GM12878 (cell line): ENCODE measurements at regions not wholly inside any gene's neighbourhood (a gene's known extent, or its start where the extent isn't known, plus 50 kb on each side); places are given as distances from the start of the nearest gene placed in this dataset.

Experiments used
- ATAC-seq: fragments of 200-7000 bp; cut with Tn5 transposase; 3 replicates; pipeline ENCODE4 v1.9.1; 2020; ENCODE audit warnings: mild to moderate bottlenecking, moderate library complexity
- BruUV-seq: library from RNA; stranded (reverse); fragments of 400-500 nt; replicated peaks from 2 replicates; lab custom pipeline; 2021; lab: Mats Ljungman, UMichigan
- CTCF ChIA-PET: fragments of 300-600 bp; sonication (Branson Sonifier 250); formaldehyde crosslinking; extraction: SDS; loops from one replicate; lab custom pipeline; 2021; ENCODE audit warnings: inconsistent platforms; lab: Yijun Ruan, JAX
- POLR2A ChIA-PET: fragments of 350-600 bp; formaldehyde crosslinking; extraction: SDS; loops from one replicate; lab custom pipeline; 2021; ENCODE audit warnings: inconsistent platforms; lab: Charles Lee
- RAD21 ChIA-PET: fragments of 300-600 bp; sonication (Branson Sonifier 250); formaldehyde crosslinking; loops from one replicate; lab custom pipeline; 2023; ENCODE audit warnings: antibody characterized with exemption; ENCODE audit not compliant: unreplicated experiment; lab: Charles Lee
- SMC1A ChIA-PET: fragments of 300-600 bp; sonication (Branson Sonifier 250); formaldehyde crosslinking; loops from one replicate; lab custom pipeline; 2023; ENCODE audit not compliant: unreplicated experiment, uncharacterized antibody; lab: Charles Lee
- DNase-seq: peaks from one replicate; pipeline ENCODE4 v3.0.0-alpha.2; 2011; ENCODE audit warnings: low read depth, low spot score
- FAIRE-seq: peaks from 3 replicates; lab custom pipeline; 2011; peaks lifted over from hg19 to GRCh38; lab: Jason Lieb, UNC
- H2AFZ ChIP-seq: 2 replicates; pipeline ENCODE4 v1.6.0; 2011; ENCODE audit warnings: low read depth, low read length, control low read depth; ENCODE audit not compliant: control insufficient read depth
- H3K27ac ChIP-seq: 2 replicates; pipeline ENCODE4 v1.5.1; 2011; ENCODE audit warnings: control low read depth; ENCODE audit not compliant: control insufficient read depth, insufficient read depth
- H3K27me3 ChIP-seq, 2 experiments: replicated peaks in 1 of 2; 2 replicates each; pipeline versions ENCODE4 v1.6.0 to v1.6.1; 2011; ENCODE audit warnings: low read length in 1 of 2; ENCODE audit not compliant: control insufficient read depth in 2 of 2, insufficient read depth in 2 of 2
- H3K36me3 ChIP-seq, 2 experiments: 2 replicates each; pipeline ENCODE4 v1.5.1; 2011; ENCODE audit warnings: low read length in 1 of 2; ENCODE audit not compliant: control insufficient read depth in 2 of 2, insufficient read depth in 2 of 2
- H3K4me1 ChIP-seq: 2 replicates; pipeline ENCODE4 v1.6.1; 2011; ENCODE audit warnings: mild to moderate bottlenecking, low read length, moderate library complexity, mixed read lengths; ENCODE audit not compliant: control insufficient read depth, insufficient read depth
- H3K4me2 ChIP-seq: 2 replicates; pipeline ENCODE4 v1.6.0; 2011; ENCODE audit warnings: control low read depth; ENCODE audit not compliant: control insufficient read depth, insufficient read depth
- H3K4me3 ChIP-seq: fragments of 200-600 bp; sonication (generic); 2 replicates; pipeline ENCODE4 v1.5.1; 2016
- H3K79me2 ChIP-seq: 2 replicates; pipeline ENCODE4 v1.6.0; 2011; ENCODE audit warnings: low read length; ENCODE audit not compliant: control insufficient read depth, insufficient read depth
- H3K9ac ChIP-seq: 2 replicates; pipeline ENCODE4 v1.8.0; 2011; ENCODE audit warnings: low read length, control low read depth, mixed read lengths; ENCODE audit not compliant: control insufficient read depth, insufficient read depth
- H3K9me3 ChIP-seq: replicated peaks from 3 replicates; pipeline ENCODE4 v1.5.1; 2011; ENCODE audit warnings: mild to moderate bottlenecking, low read length; ENCODE audit not compliant: control insufficient read depth, insufficient read depth
- H4K20me1 ChIP-seq: 2 replicates; pipeline ENCODE4 v1.6.0; 2011; ENCODE audit not compliant: control insufficient read depth, insufficient read depth
- BACH1 ChIP-seq: fragments of 450-650 bp; IDR thresholded peaks from 2 replicates; pipeline ENCODE4 v1.6.1; 2017; ENCODE audit warnings: mild to moderate bottlenecking, borderline replicate concordance
- CBX3 ChIP-seq: fragments of 200-600 bp; sonication (generic); IDR thresholded peaks from 2 replicates; pipeline ENCODE4 v1.6.1; 2016; ENCODE audit warnings: low read depth, borderline replicate concordance
- CBX5 ChIP-seq: sonication (generic); IDR thresholded peaks from 2 replicates; pipeline ENCODE4 v1.6.1; 2016; ENCODE audit warnings: low read depth, moderate library complexity, mild to moderate bottlenecking, inconsistent platforms
- KLF5 ChIP-seq: fragments of 450-650 bp; IDR thresholded peaks from 2 replicates; pipeline ENCODE4 v1.6.1; 2014; ENCODE audit warnings: mild to moderate bottlenecking; ENCODE audit not compliant: partially characterized antibody
- MYC ChIP-seq: IDR thresholded peaks from 2 replicates; pipeline ENCODE4 v1.6.1; 2011; ENCODE audit warnings: mild to moderate bottlenecking, low read length, moderate library complexity, inconsistent platforms; ENCODE audit not compliant: insufficient read depth, insufficient replicate concordance, insufficient read length, severe bottlenecking
- SREBF2 ChIP-seq: IDR thresholded peaks from 2 replicates; pipeline ENCODE4 v1.6.1; 2012; ENCODE audit warnings: mild to moderate bottlenecking, low read length
- WGBS: methylation state at CpG from one replicate; pipeline ENCODE4 v1.1.6; 2016; ENCODE audit warnings: low lambda C conversion rate; ENCODE audit not compliant: insufficient replicate concordance, insufficient coverage; ENCODE audit errors: missing lambda C conversion rate; 5-methylcytosine and 5-hydroxymethylcytosine counted together
- in situ Hi-C: fragments of 300-500 bp; cut with MboI; formaldehyde crosslinking; loops from 9 replicates; pipeline ENCODE4 v1.14.3; 2018; ENCODE audit warnings: mixed read lengths
- intact Hi-C: fragments of 100-400 bp; cut with micrococcal nuclease; formaldehyde crosslinking; loops from one replicate; pipeline ENCODE4 v1.14.2; 2022; ENCODE audit not compliant: unreplicated experiment
- TF ChIP-seq, protein P1 (sequence below): fragments of 450-650 bp; IDR thresholded peaks from 2 replicates; pipeline ENCODE4 v1.6.1; 2017; ENCODE audit warnings: mild to moderate bottlenecking, moderate library complexity
- TF ChIP-seq, protein P2 (sequence below): fragments of 450-650 bp; IDR thresholded peaks from 2 replicates; pipeline ENCODE4 v1.6.1; 2017; ENCODE audit warnings: low read depth, mild to moderate bottlenecking, moderate library complexity
- TF ChIP-seq, protein P3 (sequence below): IDR thresholded peaks from 2 replicates; pipeline ENCODE4 v1.6.1; 2011; ENCODE audit warnings: mild to moderate bottlenecking, low read depth, low read length, moderate library complexity; ENCODE audit not compliant: insufficient replicate concordance

DNA sequence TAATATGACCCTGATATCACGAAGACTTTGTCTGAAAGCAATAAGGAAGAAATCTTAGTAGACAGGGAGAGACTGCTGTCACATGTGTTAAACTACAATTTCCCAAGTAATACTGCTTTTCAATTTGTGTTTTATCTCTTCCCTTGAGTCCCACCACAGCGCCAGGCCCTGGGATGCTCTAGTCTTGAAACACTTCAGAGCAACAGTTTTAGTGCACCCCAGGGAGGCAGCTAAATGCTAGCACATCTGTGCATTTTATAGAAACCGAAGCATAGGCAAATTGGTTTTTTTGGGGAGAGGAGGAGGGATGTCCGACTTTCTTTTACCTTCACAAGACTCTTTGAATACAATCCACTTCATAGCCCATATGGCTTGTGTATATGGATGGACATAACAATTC, 550.0 kb upstream of the SYT4 start:
- Histone ChIP-seq H3K4me3 (no peak overlapping the region), H3K79me2 (no peaks in the 10 kb centered on the region), H4K20me1 (no peaks in the 10 kb centered on the region), H3K9ac (no peak overlapping the region), H2AFZ (no peak overlapping the region), H3K4me2 (no peak overlapping the region), H3K27me3 (no peaks in the 10 kb centered on the region), H3K27ac (no peak overlapping the region), H3K9me3 (no peaks in the 10 kb centered on the region), H3K36me3 (no peaks in the 10 kb centered on the region), H3K4me1 (no peaks in the 10 kb centered on the region)
- no TSS peak for BruUV-seq
- SMC1A ChIA-PET: no interaction called here
- 6% methylated on average over 4 of the region's 4 CpGs for WGBS
- POLR2A ChIA-PET: no interaction called here
- intact Hi-C loops: no loop called here
- ATAC-seq (no peak), DNase-seq (no peak), FAIRE-seq (no peak)
- RAD21 ChIA-PET: no interaction called here
- no peak for TF ChIP-seq BACH1
- TF ChIP-seq KLF5: no peak
- no peak for TF ChIP-seq CBX3
- CTCF ChIA-PET: no interaction called here
- in situ Hi-C loops: no loop called here

DNA sequence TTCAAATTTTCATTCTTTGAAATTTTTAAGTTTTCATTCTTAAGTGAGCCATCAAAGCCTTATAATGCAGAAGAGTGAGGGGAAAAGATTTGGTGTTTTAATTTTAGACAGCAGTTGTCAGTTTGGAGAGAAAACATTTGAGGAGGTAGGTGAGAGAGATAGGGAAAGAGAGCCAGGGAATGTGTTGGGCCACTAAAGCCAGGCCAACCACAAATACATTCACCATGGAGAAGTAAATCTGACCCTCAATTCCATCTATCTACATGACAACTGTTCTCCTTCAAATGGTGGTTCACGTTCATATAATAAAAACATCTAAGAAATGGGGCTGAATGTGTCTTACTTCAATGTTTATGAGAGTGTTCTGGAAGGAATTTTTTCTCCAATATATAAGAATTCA, 553.0 kb upstream of the SYT4 start:
- ChIA-PET RAD21 (no interaction called here), POLR2A (no interaction called here), SMC1A (no interaction called here), CTCF (no interaction called here)
- TF ChIP-seq MYC (no peak), BACH1 (no peak), CBX5 (no peak), SREBF2 (no peak)
- TF ChIP-seq, protein P1, sequence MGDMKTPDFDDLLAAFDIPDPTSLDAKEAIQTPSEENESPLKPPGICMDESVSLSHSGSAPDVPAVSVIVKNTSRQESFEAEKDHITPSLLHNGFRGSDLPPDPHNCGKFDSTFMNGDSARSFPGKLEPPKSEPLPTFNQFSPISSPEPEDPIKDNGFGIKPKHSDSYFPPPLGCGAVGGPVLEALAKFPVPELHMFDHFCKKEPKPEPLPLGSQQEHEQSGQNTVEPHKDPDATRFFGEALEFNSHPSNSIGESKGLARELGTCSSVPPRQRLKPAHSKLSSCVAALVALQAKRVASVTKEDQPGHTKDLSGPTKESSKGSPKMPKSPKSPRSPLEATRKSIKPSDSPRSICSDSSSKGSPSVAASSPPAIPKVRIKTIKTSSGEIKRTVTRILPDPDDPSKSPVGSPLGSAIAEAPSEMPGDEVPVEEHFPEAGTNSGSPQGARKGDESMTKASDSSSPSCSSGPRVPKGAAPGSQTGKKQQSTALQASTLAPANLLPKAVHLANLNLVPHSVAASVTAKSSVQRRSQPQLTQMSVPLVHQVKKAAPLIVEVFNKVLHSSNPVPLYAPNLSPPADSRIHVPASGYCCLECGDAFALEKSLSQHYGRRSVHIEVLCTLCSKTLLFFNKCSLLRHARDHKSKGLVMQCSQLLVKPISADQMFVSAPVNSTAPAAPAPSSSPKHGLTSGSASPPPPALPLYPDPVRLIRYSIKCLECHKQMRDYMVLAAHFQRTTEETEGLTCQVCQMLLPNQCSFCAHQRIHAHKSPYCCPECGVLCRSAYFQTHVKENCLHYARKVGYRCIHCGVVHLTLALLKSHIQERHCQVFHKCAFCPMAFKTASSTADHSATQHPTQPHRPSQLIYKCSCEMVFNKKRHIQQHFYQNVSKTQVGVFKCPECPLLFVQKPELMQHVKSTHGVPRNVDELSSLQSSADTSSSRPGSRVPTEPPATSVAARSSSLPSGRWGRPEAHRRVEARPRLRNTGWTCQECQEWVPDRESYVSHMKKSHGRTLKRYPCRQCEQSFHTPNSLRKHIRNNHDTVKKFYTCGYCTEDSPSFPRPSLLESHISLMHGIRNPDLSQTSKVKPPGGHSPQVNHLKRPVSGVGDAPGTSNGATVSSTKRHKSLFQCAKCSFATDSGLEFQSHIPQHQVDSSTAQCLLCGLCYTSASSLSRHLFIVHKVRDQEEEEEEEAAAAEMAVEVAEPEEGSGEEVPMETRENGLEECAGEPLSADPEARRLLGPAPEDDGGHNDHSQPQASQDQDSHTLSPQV: no peak
- TF ChIP-seq, protein P2, sequence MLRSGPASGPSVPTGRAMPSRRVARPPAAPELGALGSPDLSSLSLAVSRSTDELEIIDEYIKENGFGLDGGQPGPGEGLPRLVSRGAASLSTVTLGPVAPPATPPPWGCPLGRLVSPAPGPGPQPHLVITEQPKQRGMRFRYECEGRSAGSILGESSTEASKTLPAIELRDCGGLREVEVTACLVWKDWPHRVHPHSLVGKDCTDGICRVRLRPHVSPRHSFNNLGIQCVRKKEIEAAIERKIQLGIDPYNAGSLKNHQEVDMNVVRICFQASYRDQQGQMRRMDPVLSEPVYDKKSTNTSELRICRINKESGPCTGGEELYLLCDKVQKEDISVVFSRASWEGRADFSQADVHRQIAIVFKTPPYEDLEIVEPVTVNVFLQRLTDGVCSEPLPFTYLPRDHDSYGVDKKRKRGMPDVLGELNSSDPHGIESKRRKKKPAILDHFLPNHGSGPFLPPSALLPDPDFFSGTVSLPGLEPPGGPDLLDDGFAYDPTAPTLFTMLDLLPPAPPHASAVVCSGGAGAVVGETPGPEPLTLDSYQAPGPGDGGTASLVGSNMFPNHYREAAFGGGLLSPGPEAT: no peak
- TF ChIP-seq, protein P3, sequence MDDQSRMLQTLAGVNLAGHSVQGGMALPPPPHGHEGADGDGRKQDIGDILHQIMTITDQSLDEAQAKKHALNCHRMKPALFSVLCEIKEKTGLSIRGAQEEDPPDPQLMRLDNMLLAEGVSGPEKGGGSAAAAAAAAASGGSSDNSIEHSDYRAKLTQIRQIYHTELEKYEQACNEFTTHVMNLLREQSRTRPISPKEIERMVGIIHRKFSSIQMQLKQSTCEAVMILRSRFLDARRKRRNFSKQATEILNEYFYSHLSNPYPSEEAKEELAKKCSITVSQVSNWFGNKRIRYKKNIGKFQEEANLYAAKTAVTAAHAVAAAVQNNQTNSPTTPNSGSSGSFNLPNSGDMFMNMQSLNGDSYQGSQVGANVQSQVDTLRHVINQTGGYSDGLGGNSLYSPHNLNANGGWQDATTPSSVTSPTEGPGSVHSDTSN: no peak
- intact Hi-C loops: no loop called here
- no peaks in the 10 kb centered on the region for H3K9me3 ChIP-seq
- no peak overlapping the region for H3K9ac ChIP-seq
- BruUV-seq: no TSS peak
- H3K4me1 ChIP-seq: no peaks in the 10 kb centered on the region
- ATAC-seq (no peak), DNase-seq (no peak), FAIRE-seq (no peak)
- no peak overlapping the region for H3K4me3 ChIP-seq
- no peak overlapping the region for H3K4me2 ChIP-seq
- H3K36me3 ChIP-seq: no peaks in the 10 kb centered on the region
- H3K27me3 ChIP-seq: no peaks in the 10 kb centered on the region
- no peaks in the 10 kb centered on the region for H4K20me1 ChIP-seq
- no peak overlapping the region for H3K27ac ChIP-seq
- H3K79me2 ChIP-seq: no peaks in the 10 kb centered on the region
- no peak overlapping the region for H2AFZ ChIP-seq
- WGBS: 20% methylated on average over 1 of the region's 1 CpG
- in situ Hi-C loops: no loop called here
